Psoas muscle (tissue), 7 donors: ENCODE measurements at regions not wholly inside any gene's neighbourhood (a gene's known extent, or its start where the extent isn't known, plus 50 kb on each side); places are given as distances from the start of the nearest gene placed in this dataset.

ENCODE experiments used
- ATAC-seq, 4 donors: fragments of 200-7000 bp; cut with Tn5 transposase; one replicate each; pipeline ENCODE4 v1.9.1; 2020; ENCODE audit warnings: moderate library complexity in 3 of 4, mild to moderate bottlenecking in 2 of 4
- DNase-seq, 2 donors: peaks; one replicate each; pipeline ENCODE4 v3.0.0-alpha.2; 2020
- H3K27ac ChIP-seq: fragments of 200-600 bp; one replicate; pipeline ENCODE4 v1.8.0; 2022
- H3K27me3 ChIP-seq, 3 donors: fragments of 200-600 bp in 1 of 3; one replicate each; pipeline versions ENCODE4 v1.6.1 to v1.8.0; 2013 to 2022; ENCODE audit warnings: low read length in 2 of 3, mild to moderate bottlenecking in 2 of 3, moderate library complexity in 1 of 3; ENCODE audit not compliant: insufficient read depth in 3 of 3
- H3K36me3 ChIP-seq, 2 donors: fragments of 200-600 bp in 1 of 2; one replicate each; pipeline versions ENCODE4 v1.6.1 to v1.8.0; 2013 to 2022; ENCODE audit warnings: low read depth in 1 of 2, mild to moderate bottlenecking in 1 of 2, moderate library complexity in 1 of 2; ENCODE audit not compliant: insufficient read depth in 1 of 2
- H3K4me1 ChIP-seq: fragments of 200-600 bp; one replicate; pipeline ENCODE4 v1.8.0; 2022
- H3K4me3 ChIP-seq: fragments of 200-600 bp; one replicate; pipeline ENCODE4 v1.8.0; 2022; ENCODE audit warnings: mild to moderate bottlenecking
- H3K9me3 ChIP-seq: fragments of 200-600 bp; one replicate; pipeline ENCODE4 v1.8.0; 2022
- CTCF ChIP-seq: fragments of 200-600 bp; IDR thresholded peaks from one replicate; pipeline ENCODE4 v1.8.0; 2022; ENCODE audit warnings: antibody characterized with exemption
- WGBS, 3 donors: extraction: QIAGEN DNeasy Blood & Tissue Kit; methylation state at CpG; one replicate each; pipeline versions ENCODE4 v1.1.6 to v1.1.7; 2013; 5-methylcytosine and 5-hydroxymethylcytosine counted together
- intact Hi-C, 2 donors: fragments of 100-400 bp; cut with DNase I; formaldehyde crosslinking; loops; one replicate each; pipeline versions ENCODE4 v1.11.0 to v1.14.2; 2022
- donor health status: healthy with polysubstance abuse.
- donor health status: DM: no; HTN: no; CAD: no; lungs with moderate emphysema.
- donor health status: Bipolar disorder and iron deficiency.
- donor health status: healthy.
- donor health status: DM: yes; HTN: yes; CAD: no.
- donor health status: DM: no; HTN: no; CAD: no.
- donor health status: DM: yes; HTN: yes; CAD: no.

- Histone ChIP-seq H3K36me3 (no peaks in the 10 kb centered on the region), H3K9me3 (no peaks in the 10 kb centered on the region), H3K27ac (no peak overlapping the region), H3K4me3 (no peak overlapping the region), H3K4me1 (no peaks in the 10 kb centered on the region), H3K27me3 (no peaks in the 10 kb centered on the region)
- TF ChIP-seq CTCF, result no peak
- 66 to 74% (median 67%) methylated on average over 13 of the region's 13 CpGs for WGBS, 3 donors
- intact Hi-C loops, result no loop called here
- no peak for DNase-seq
- ATAC-seq, result no peak
Measured at GRCh38 chr21:20443558-20444155, 554.6 kb upstream of the NCAM2 start.

DNA sequence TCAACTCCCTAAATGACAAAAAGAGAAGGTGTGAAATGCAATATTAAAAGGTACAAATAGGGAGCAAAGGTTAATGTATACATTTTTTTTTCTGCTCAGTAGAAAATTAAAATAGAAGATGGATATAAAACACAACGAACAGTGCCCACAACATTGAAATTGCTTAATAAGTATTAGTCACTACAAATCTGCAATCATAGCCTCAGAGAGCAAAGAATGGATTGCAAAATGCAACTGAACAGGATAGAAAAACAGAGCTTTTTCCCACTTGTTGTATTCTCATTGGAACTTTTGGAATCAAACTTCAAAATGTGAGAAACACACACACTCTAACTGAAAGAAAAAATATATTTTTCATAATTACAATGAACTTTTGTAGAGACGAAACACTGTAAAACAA is 552.2 kb upstream of the NCAM2 start:
- Histone ChIP-seq H3K27ac (no peak overlapping the region), H3K4me1 (no peaks in the 10 kb centered on the region), H3K36me3 (no peaks in the 10 kb centered on the region), H3K27me3 (no peaks in the 10 kb centered on the region), H3K4me3 (no peak overlapping the region), H3K9me3 (no peaks in the 10 kb centered on the region)
- intact Hi-C loops, result no loop called here
- WGBS, 3 donors, result 78 to 87% (median 80%) methylated on average over 2 of the region's 2 CpGs
- ATAC-seq (no peak), DNase-seq (no peak)
- TF ChIP-seq CTCF, result no peak

GRCh38 chr21:20451046-20451445 is 547.2 kb upstream of the NCAM2 start:
- Histone ChIP-seq H3K36me3 (no peaks in the 10 kb centered on the region), H3K4me3 (no peak overlapping the region), H3K27ac (no peak overlapping the region), H3K27me3 (no peaks in the 10 kb centered on the region), H3K9me3 (no peaks in the 10 kb centered on the region), H3K4me1 (no peaks in the 10 kb centered on the region)
- ATAC-seq (no peak), DNase-seq (no peak)
- no peak for TF ChIP-seq CTCF
- intact Hi-C loops, result no loop called here
- WGBS, 3 donors, result 62 to 71% (median 69%) methylated on average over 2 of the region's 2 CpGs

- ATAC-seq, result no peak
- whole genome bisulfite sequencing, 3 donors, result 72 to 75% (median 75%) methylated on average over 4 of the region's 4 CpGs
- intact Hi-C loops, result no loop called here
- no peak overlapping the region for H3K27ac ChIP-seq
- no peak for TF ChIP-seq CTCF
- DNase-seq, result no peak
- no peaks in the 10 kb centered on the region for H3K4me1 ChIP-seq
- H3K27me3 ChIP-seq, result no peaks in the 10 kb centered on the region
- no peaks in the 10 kb centered on the region for H3K36me3 ChIP-seq
- H3K9me3 ChIP-seq, result no peaks in the 10 kb centered on the region
- no peak overlapping the region for H3K4me3 ChIP-seq
Measured at GRCh38 chr21:20452935-20453334, 545.3 kb upstream of the NCAM2 start.

DNA sequence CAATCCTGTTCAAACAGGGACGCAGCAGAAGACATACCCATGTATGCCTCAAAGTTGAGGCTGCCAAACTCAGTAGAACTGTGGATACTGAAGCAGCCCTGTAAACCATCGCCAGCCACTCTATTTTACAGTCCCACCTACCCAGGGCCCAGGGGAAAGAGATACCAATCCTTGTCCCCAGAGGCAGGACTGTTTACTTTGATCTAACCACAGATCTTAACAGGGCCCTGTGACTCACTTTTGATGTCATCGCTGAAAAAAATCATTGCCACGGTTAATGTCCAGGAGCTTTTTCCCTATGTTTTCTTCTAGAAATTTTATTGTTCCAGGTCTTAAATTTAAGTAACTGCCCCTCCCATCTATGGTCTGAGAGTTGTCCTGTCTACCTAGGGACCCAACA is 538.4 kb upstream of the NCAM2 start:
- H3K36me3 ChIP-seq, result no peaks in the 10 kb centered on the region
- 90 to 98% (median 97%) methylated on average over 4 of the region's 4 CpGs for WGBS, 3 donors
- H3K4me3 ChIP-seq, result no peak overlapping the region
- H3K27me3 ChIP-seq, result no peaks in the 10 kb centered on the region
- no peak overlapping the region for H3K27ac ChIP-seq
- TF ChIP-seq CTCF, result no peak
- no peaks in the 10 kb centered on the region for H3K4me1 ChIP-seq
- no peak for ATAC-seq
- intact Hi-C loops, result no loop called here
- no peak for DNase-seq
- H3K9me3 ChIP-seq, result no peaks in the 10 kb centered on the region
